B cell (primary cell): ENCODE measurements at regions not wholly inside any gene's neighbourhood (a gene's known extent, or its start where the extent isn't known, plus 50 kb on each side); places are given as distances from the start of the nearest gene placed in this dataset.

Source experiments
- ATAC-seq: fragments of 200-7000 bp; cut with Tn5 transposase; one replicate; pipeline ENCODE4 v1.10.0; 2021; ENCODE audit warnings: low read depth, mild to moderate bottlenecking, moderate number of reproducible peaks, moderate library complexity
- CTCF ChIA-PET: fragments of 350-600 bp; sonication (Branson Sonifier 250); formaldehyde crosslinking; loops from one replicate; lab custom pipeline; 2021; ENCODE audit warnings: antibody characterized with exemption, inconsistent platforms; lab: Charles Lee
- POLR2A ChIA-PET: fragments of 350-600 bp; sonication (Branson Sonifier 250); formaldehyde crosslinking; loops from one replicate; lab custom pipeline; 2021; ENCODE audit warnings: antibody characterized with exemption; lab: Charles Lee
- DNase-seq: peaks from one replicate; pipeline ENCODE4 v3.0.0; 2013
- H2AFZ ChIP-seq: 2 replicates; pipeline ENCODE4 v1.6.1; 2012; ENCODE audit warnings: mild to moderate bottlenecking, low read depth, low read length; ENCODE audit not compliant: insufficient read depth, poor library complexity, severe bottlenecking
- H3K27ac ChIP-seq, 2 donors: 1 replicate in 1 of 2; 2 replicates in 1 of 2; pipeline ENCODE4 v1.5.1; 2012 to 2013; ENCODE audit warnings: low read length in 2 of 2, mild to moderate bottlenecking in 2 of 2, moderate library complexity in 1 of 2
- H3K27me3 ChIP-seq, 4 experiments: fragments of 200-600 bp in 1 of 4; sonication (generic) in 1 of 4; replicated peaks in 1 of 4; 1 replicate in 2 of 4; 2 replicates in 2 of 4; pipeline versions ENCODE4 v1.6.1 to v1.7.0; 2013 to 2016; ENCODE audit warnings: low read length in 3 of 4, mild to moderate bottlenecking in 2 of 4, mixed read lengths in 1 of 4, moderate library complexity in 1 of 4; ENCODE audit not compliant: insufficient read depth in 4 of 4, control insufficient read depth in 3 of 4; ENCODE audit errors: control extremely low read depth in 1 of 4
- H3K36me3 ChIP-seq, 2 experiments: replicated peaks in 1 of 2; 1 replicate in 1 of 2; 2 replicates in 1 of 2; pipeline versions ENCODE4 v1.6.1 to v1.7.1; 2013; ENCODE audit warnings: low read length in 1 of 2; ENCODE audit not compliant: insufficient read depth in 2 of 2, control insufficient read depth in 1 of 2; ENCODE audit errors: control extremely low read depth in 1 of 2, extremely low read depth in 1 of 2
- H3K4me1 ChIP-seq, 2 donors: fragments of 200-600 bp in 1 of 2; sonication (generic) in 1 of 2; 1 replicate in 1 of 2; 2 replicates in 1 of 2; pipeline versions ENCODE4 v1.5.1 to v1.6.1; 2013 to 2017; ENCODE audit warnings: low read length in 2 of 2; ENCODE audit not compliant: control insufficient read depth in 2 of 2, insufficient read depth in 2 of 2
- H3K4me2 ChIP-seq: replicated peaks from 2 replicates; pipeline ENCODE3; 2012; ENCODE audit warnings: mild to moderate bottlenecking, low read depth, low read length; ENCODE audit not compliant: poor library complexity, severe bottlenecking
- H3K4me3 ChIP-seq, 5 experiments: fragments of 200-600 bp in 1 of 5; sonication (generic) in 1 of 5; 1 replicate in 3 of 5; 2 replicates in 2 of 5; pipeline versions ENCODE4 v1.5.1 to v1.7.0; 2011 to 2016; ENCODE audit warnings: low read length in 4 of 5, mild to moderate bottlenecking in 4 of 5, low read depth in 2 of 5, control low read depth in 1 of 5, moderate library complexity in 1 of 5; ENCODE audit not compliant: insufficient read depth in 1 of 5; ENCODE audit errors: control extremely low read depth in 1 of 5, extremely low read depth in 1 of 5
- H3K79me2 ChIP-seq: fragments of 200-600 bp; sonication (generic); one replicate; pipeline ENCODE4 v1.6.0; 2016; ENCODE audit warnings: low read length; ENCODE audit not compliant: control insufficient read depth, insufficient read depth
- H3K9ac ChIP-seq: fragments of 200-600 bp; sonication (generic); 2 replicates; pipeline ENCODE4 v1.6.1; 2017; ENCODE audit warnings: mild to moderate bottlenecking, low read length, moderate library complexity
- H3K9me3 ChIP-seq, 3 donors: one replicate each; pipeline versions ENCODE4 v1.6.1 to v1.7.1; 2013; ENCODE audit warnings: low read length in 2 of 3; ENCODE audit not compliant: control insufficient read depth in 2 of 3, insufficient read depth in 1 of 3; ENCODE audit errors: control extremely low read depth in 1 of 3
- H4K20me1 ChIP-seq: 2 replicates; pipeline ENCODE4 v1.6.0; 2012; ENCODE audit warnings: mild to moderate bottlenecking, low read length; ENCODE audit not compliant: insufficient read depth, control insufficient read depth, poor library complexity, severe bottlenecking
- H3K27ac Mint-ChIP-seq: one replicate; pipeline ENCODE4 v1.8.0; 2021; ENCODE audit warnings: mixed read lengths
- H3K27me3 Mint-ChIP-seq: one replicate; pipeline ENCODE4 v1.8.0; 2021; ENCODE audit warnings: mixed read lengths
- H3K4me1 Mint-ChIP-seq: one replicate; pipeline ENCODE4 v1.8.0; 2021; ENCODE audit warnings: mixed read lengths
- H3K4me3 Mint-ChIP-seq: one replicate; pipeline ENCODE4 v1.8.0; 2021; ENCODE audit warnings: mixed read lengths
- H3K9me3 Mint-ChIP-seq: one replicate; pipeline ENCODE4 v1.8.0; 2022; ENCODE audit warnings: mixed read lengths; ENCODE audit not compliant: insufficient read depth
- CTCF ChIP-seq: fragments of 200-600 bp; IDR thresholded peaks from one replicate; pipeline ENCODE4 v1.8.0; 2022; ENCODE audit warnings: antibody characterized with exemption, mild to moderate bottlenecking
- EZH2 ChIP-seq: IDR thresholded peaks from 2 replicates; pipeline ENCODE4 v1.6.1; 2012; ENCODE audit warnings: borderline replicate concordance, low read depth, mild to moderate bottlenecking, moderate library complexity, low read length; ENCODE audit not compliant: insufficient read depth, poor library complexity, severe bottlenecking
- WGBS: methylation state at CpG from one replicate; pipeline ENCODE4 v1.1.5; 2013; ENCODE audit warnings: missing lambda C conversion rate; ENCODE audit not compliant: insufficient coverage; 5-methylcytosine and 5-hydroxymethylcytosine counted together
- intact Hi-C: fragments of 100-400 bp; cut with micrococcal nuclease; formaldehyde crosslinking; loops from one replicate; pipeline ENCODE4 v1.10.0; 2022

- Histone ChIP-seq H3K36me3 (no peaks in the 10 kb centered on the region), H2AFZ (no peak overlapping the region), H3K79me2 (no peaks in the 10 kb centered on the region), H4K20me1 (no peaks in the 10 kb centered on the region), H3K4me1 (peaks cover 4 to 8% of the 10 kb centered on the region in 2 donors), H3K9ac (no peak overlapping the region), H3K4me2 (no peak overlapping the region), H3K4me3 (no peak overlapping the region), H3K9me3 (peaks cover 0 to 7% (median 0%) of the 10 kb centered on the region in 3 donors), H3K27me3 (no peaks in the 10 kb centered on the region), H3K27ac (no peak overlapping the region)
- ATAC-seq (no peak), DNase-seq (no peak)
- peaks cover 20% of the 10 kb centered on the region for H3K27me3 Mint-ChIP-seq
- no peak overlapping the region for H3K27ac Mint-ChIP-seq
- ChIA-PET POLR2A (no interaction called here), CTCF (no interaction called here)
- intact Hi-C loops: no loop called here
- no peak for TF ChIP-seq EZH2
- H3K4me3 Mint-ChIP-seq: no peak overlapping the region
- peaks cover 11% of the 10 kb centered on the region for H3K4me1 Mint-ChIP-seq
- H3K9me3 Mint-ChIP-seq: no peaks in the 10 kb centered on the region
- WGBS: 85% methylated on average over 5 of the region's 5 CpGs
Measured at GRCh38 chr20:57004416-57004815, 262.0 kb downstream of the BMP7 start.

- peaks cover 4 to 8% of the 10 kb centered on the region in 2 donors for H3K4me1 ChIP-seq
- no peaks in the 10 kb centered on the region for H3K27me3 ChIP-seq
- Mint-ChIP-seq H3K9me3 (no peaks in the 10 kb centered on the region), H3K27me3 (peaks cover 24% of the 10 kb centered on the region), H3K27ac (no peak overlapping the region), H3K4me3 (no peak overlapping the region), H3K4me1 (peaks cover 11% of the 10 kb centered on the region)
- TF ChIP-seq CTCF: no peak
- no peak for TF ChIP-seq EZH2
- no peaks in the 10 kb centered on the region for H3K36me3 ChIP-seq
- DNase-seq (no peak), ATAC-seq (no peak)
- no peak overlapping the region for H3K27ac ChIP-seq
- no peak overlapping the region for H3K4me2 ChIP-seq
- WGBS: 61% methylated on average over 11 of the region's 12 CpGs
- H4K20me1 ChIP-seq: no peaks in the 10 kb centered on the region
- peaks cover 0 to 3% (median 0%) of the 10 kb centered on the region in 3 donors for H3K9me3 ChIP-seq
- intact Hi-C loops: no loop called here
- ChIA-PET POLR2A (no interaction called here), CTCF (no interaction called here)
- no peak overlapping the region for H2AFZ ChIP-seq
- no peak overlapping the region for H3K9ac ChIP-seq
- H3K79me2 ChIP-seq: no peaks in the 10 kb centered on the region
- H3K4me3 ChIP-seq: no peak overlapping the region
Measured at GRCh38 chr20:57004951-57005933, 261.2 kb downstream of the BMP7 start.
